ENCODE measurements at regions not wholly inside any gene's neighbourhood (a gene's known extent, or its start where the extent isn't known, plus 50 kb on each side); places are given as distances from the start of the nearest gene placed in this dataset.

DNA sequence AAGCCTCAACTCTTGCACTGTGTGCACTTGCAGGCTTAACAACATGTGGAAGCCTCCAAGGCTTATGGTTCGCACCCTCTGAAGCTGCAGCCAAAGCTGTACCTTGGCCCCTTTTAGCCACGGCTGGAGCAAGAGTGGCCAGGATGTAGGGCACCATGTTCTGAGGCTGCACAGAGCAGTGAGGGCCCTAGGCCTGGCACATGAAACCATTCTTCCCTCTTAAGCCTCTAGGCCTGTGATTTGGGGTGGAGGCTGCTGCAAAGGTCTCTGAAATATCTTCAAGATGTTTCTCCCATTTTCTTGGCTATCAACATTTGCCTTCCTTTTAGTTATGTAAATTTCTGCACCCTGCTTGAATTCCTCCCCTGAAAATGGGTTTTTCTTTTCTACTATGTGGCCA, 161.9 kb upstream of the SPATS2L start:
- no peak for DNase-seq

DNA sequence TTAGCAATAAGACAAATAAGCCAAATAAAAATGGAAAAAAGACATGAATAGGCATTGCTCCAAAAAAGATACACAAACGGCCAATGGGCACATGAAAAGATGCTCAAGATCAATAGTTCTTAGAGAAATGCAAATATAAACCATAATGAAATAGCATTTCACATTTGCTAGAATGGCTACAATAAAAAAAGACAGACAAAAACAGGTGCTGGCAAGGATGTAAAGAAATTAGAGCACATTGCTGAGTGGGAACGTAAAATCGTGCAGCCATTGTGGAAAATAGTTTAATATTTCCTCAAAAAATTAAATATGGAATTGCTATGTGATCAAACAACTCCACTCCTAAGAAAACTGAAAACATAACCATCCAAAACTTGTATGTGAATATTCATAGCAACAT, 160.0 kb upstream of the SPATS2L start:
- DNase-seq = no peak

DNA sequence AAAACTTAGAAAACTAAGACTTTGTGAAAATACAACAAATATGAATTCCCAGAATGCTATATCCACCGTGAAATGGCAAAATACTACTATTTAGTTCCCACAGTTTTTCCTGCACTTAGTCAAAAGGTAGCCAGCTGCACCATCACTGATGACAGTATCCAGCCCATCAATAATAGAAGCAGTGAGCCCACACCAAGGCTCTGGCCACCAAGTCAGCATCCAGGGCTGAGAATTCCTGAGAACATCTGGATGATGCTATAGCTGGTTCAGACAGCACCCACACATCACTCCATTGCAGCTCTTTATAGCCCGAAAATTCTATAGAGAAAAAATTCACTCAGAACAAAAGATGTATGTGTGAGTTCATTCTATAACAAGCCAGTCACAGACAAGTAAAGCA, 159.1 kb upstream of the SPATS2L start:
- no peak for DNase-seq

DNA sequence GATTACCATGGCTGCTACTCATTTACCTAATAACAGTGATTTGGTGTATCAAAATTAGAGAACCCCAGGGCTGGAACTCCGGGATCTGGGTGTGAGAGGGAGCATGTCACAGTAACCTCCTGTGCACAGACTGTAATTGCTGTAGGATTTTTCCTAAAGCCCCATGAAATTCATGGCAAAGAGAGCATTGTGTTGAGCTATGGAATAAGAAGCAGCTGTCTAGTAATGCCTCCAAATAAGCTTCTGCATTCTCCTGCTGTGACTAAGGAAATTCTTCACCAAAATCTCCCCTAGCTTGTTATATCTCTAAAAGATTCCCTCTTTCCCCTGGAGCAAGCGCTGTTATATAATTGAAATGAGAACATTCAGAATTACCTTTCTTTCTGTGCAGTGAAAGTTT, 158.1 kb upstream of the SPATS2L start:
- no peak for DNase-seq

DNA sequence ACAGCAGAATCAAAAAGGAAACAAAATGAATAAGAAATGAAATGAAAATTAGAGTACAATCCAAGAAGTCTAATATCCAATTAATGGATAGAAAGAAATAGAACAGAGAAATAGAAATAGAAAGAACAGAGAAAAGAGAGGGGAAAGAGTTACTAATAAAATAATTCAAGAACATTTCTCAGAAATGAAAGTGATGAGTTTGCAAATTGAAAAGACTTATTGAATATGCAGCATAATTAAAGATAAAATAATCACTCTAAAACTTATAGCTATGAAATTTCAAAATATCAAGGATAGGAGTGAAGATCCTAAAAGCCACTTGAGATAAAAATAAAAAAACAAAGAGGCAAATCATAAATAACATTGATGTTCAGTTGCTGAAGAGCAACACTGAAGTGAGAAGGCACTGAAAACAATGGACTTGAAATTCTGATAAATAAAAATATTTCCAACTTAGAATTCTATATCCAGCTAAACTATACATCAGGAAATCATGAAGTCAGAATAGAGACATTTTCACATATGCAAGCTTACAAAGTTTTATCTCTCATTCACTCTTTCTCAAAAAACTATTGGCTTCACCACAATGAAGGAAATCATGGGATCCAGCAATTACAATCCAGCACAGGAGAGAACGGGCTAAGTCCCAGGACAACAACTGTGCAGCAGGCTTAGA, 155.9 kb upstream of the SPATS2L start:
- no peak for DNase-seq

DNA sequence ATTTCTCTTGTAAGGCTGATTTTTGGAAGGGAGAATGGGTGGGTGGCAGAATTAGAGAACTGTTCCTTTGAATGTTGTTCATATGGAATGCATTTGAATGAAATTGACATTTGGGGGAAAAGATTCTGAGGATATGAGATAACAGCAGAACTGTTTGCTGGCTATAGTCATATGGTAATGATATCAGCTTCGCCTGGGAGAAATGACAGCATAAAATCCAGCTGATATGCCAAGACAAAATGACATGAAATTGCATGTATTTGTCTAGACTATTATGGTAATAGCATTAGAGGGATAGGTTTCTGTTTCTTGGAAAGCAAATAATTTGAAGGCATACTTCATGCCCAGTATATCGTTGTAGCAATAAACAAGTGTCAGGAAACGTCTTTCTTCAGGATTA, 150.8 kb upstream of the SPATS2L start:
- DNase-seq = no peak

DNA sequence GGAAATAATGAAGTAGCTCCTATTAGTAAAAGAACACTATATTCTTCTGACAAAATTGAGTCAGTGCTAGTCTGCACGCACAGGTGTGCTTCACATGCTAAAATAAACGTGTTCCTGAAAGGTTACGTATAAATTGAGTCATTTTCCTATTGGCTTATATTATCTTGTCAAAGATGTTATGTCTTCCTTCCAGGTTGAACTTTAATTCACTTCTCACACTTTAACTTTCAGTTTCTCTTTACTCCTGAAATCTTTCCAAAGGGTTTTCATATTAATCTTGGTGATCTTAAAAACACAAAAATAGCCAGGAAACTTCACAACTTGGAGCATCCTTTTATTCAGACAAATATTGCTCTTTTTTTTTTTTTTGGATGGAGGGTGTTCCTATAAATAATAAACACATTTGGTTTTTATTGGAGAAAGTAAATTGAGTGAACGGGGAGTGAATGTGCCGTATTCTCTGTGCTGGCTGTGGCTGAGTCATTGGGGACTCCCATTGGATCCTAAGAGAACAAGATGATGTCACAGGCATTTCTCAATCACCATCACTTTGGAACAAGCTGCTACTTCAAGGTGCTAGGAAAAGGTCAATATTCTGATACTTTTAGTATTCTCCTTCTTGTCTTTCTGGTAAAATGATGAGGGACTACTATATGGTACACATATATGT, 150.2 kb upstream of the SPATS2L start:
- DNase-seq = no peak

DNA sequence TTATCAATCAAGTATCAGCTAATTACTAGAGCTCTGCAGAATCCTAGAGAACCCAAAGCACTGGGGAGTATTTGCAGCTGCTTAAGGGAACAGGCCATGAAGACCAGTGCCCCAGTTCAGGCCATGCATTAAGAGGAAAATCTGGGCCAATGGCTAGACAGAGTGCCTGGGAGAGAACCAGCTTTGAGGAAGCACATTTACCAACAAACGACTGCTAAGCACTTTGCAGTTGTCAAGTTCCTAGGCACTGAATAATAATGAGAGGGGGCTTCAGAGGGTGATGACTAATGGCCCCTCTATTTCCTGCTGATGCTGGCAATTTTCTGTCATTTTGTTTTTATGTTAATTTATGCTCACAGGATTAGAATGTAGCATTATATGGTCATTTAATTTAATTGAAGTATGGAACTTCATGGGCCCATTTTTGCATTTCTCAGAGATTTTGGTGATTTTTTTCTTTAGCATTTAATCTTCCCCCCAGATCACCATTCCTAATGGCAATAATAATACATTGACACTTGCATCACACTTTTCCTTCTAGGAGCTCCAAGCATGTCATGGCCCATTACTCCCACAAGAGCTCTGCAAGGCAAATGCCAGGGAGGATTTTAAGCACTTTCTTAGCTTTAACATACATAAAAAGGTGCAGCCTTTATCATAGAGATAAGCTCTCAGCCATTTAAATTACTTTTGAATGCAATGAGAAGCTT, 147.7 kb upstream of the SPATS2L start:
- DNase-seq = no peak

DNA sequence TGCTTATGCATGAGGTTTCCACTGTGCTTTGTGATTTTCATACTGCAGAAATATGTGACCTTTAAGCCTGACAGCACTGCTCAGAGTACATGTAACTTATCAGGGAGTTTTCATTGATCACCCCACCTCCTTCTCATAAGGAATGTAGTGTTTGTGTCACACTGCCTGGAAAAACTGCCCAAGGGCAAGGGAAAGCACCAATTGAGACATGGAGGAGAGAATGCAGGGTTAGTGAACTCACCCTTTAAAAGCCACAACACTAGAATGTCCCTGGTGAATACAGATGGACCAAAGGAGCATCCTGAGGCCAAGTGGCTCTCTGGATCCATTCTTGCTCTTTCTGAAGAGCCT, 147.2 kb upstream of the SPATS2L start:
- DNase-seq = no peak

DNA sequence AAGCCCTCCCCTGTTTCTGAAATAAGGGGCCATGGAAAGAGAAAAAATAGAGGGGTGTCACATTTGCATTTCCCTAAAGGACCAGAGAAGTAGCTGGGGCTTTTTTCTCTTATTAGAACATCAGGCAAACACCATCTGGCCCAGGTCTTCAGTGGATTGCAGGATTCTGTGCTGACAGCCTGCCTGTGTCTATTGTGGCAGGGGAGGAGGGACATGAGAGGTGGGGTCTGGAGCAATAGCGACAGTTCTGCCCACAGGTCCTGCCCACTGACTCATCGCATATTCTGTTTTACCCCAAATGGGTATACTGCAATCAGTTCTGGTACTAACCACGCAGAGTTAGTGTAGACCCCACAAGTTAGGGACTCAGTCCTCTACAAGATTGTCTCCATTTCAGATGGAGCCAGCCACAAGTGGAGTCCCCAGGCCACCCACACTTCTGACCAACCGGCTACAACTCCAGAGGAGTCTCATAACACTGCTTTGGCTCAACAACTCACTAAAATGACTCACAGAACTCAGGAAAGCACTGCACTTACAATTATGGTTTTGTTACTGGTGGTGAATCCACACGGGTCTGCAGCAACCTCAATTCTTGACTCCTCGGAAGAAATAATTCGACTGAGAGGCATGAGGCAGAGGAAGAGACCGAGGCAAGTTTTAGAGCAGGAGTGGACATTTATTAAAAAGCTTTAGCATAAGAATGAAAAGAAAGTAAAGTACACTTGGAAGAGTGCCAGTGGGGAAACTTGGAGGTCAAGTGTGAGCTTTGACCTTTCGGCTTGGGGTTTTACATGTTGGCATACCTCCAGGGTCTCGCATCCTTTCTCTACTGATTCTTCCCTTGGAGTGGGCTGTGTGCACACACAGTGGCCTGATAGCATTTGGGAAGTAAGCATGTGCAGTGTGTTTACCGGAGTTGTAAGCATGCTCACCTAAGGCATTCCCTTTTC, 146.4 kb upstream of the SPATS2L start:
- DNase-seq = no peak

DNA sequence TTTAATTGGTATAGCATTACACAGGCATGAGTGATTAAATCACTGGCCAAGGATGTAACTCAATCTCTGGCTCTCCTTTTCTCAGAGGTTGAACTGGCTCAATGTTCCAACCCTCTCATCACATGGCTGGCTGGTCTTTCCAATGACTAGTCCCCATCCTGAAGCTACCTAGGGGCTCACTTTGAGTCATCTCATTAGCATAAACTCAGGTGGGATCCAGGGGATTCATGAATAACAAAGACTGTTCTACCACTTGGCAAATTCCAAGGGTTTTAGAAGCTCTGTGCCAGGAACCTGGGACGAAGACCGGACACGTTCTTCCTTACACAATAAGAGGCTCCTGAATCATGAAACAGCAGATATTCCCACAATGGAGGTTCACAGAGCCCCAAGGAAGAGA, 145.0 kb upstream of the SPATS2L start:
- DNase-seq = no peak

DNA sequence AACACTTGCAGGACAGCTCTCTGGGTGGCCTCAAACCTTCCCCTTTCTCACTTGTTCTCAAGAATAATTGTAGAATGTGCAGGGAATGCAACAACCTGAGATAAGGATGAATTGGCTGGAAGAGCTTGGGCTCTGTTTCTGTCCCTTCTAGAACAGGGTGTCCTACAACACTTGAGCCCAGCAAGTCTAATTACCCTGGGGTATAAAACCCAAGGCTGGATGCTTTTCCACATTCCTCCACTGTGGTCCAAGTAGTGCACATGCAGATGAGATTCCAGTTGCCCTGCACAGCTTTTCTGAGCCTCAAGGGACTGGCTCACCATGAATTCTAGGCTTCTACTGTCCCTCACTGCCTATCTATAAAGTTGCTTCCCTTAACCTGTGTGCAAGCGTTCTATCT, 140.8 kb upstream of the SPATS2L start:
- DNase-seq = no peak

DNA sequence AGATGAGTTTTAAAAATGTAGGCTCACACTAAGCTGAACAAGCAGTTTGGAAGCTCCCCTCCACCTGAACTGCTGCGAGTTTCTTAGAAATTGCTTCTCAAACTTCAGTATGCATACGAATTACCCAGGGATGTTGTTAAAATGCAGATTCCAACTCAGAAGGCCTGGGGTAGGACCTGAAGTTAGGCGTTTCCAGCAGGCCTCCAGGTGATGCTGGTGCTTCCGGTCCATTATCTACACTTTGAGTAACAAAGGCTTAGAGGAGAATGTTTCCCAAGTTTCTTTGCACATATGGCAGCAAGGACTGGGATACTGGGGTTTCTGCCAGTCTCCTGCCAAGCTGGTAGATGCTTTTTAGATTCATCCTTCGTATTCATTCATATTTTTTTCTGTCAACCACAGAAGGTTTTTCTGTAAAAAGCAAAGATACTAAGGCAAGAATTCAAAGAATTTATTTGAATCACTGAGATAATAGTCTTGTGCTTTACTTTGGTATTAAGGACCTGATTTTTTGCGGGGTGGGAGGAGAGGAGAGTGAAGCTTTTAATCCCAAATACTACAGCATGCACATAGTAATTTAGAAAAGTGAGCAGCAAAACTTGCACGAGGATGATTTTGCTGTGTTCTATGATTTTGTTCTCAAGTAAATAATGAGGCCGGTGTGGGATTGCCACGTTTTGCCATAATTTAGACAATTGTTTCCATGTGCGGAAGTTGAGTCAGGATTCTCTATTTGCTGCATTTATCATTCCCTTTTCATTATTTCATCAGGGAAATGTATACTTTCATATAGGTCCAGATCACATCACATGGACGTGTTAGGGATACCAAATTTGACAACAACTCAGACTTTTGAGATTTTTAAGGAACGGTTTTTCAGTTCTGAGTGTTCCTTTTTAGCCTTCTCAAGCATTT, 137.6 kb upstream of the SPATS2L start:
- DNase-seq = no peak

DNA sequence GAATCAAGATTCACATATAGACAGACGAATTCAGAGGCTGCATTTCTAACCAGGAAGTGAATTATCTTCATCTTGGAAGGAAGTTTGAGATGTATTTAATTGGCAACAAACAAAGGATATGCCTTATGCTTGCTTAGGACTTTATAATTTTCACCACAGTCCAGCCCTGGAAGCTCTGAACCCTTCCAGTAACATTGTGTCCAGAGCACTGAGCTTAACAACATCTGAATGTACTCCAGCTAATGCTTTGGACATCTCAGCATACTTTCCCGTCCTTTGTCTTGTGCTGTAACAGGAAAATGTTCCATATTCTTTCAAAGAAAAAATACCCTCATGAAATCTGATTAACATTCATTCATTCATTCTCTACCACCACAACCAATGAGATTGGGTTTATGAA, 136.3 kb upstream of the SPATS2L start:
- no peak for DNase-seq

DNA sequence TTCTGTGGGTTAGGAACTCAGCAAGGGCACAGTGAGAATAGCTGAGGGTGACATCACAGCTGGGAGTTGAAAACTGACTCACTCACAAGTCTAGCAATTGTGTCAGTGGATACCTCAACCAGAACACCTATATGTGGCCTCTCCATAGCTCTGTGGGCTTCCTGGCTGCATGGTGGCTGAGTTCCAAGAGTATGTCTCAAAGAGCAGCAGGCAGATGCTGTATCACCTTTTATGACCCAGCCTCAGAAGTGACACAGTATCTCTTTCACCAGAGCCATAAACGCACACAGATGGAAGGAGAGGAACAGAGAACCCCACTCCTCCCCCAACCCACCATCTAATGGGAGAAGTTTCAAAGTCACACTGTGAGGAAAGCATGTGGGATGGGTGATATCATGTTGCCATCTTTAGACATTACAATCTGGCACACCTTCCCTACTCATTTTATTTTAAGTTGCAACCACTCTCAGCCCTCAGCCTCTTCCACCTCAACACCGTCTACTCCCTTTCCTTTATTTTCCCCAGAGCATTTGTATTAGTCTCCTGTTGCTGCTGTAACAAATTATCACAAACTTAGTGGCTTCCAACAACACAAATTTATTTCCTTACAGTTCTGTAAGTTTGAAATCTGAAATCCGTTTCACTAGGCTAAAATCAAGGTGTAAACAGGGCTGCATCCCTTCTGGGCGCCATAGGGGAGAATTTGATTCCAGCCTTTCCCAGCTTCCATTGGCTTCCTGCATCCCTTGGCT, 134.6 kb upstream of the SPATS2L start:
- DNase-seq = no peak

DNA sequence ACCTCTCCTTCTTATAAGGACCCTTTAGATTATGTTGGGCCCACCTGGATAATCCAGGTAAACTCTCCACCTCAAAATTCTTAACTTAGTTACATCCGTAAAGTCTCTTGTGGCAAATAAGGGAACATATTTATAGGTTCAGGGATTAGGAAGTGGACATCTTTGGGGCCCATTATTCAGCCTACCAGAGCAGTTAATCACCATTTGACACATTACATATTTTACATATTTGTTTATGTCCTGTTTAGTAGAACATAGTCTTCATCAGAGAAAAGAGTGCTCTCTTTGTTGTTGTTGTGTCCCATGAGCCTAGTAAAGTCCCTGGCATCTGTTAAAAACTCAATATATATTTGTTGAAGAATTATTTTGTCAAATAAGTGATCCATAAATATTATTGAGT, 134.0 kb upstream of the SPATS2L start:
- DNase-seq = no peak

DNA sequence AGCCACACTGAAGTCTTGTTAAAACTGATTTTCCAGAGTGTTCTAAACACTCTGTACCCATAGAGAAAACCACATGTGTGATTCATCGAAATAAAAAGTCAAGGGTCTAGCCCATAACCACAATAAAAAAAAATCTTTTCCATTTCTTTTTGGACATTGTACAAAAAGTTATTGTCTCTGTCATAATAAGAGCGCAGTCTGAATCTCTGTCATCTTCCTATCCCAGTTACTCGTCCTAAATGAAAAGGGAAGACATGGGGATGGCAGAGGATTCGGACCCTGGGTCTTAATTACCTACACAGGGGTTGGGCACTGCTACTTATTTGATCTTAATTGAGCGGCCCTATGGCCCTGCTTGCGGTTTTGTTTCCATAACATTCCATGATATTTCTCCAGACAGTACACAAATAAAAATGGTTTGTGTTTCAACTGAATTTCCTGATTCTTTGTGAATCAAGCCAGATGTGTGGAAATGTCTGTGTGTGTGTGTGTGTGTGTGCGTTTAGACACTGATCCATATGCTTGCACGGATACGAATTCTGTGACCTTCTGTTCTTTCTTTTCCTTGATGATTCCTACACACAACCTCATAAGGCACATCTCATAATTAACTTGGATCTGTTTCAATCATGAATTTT, 133.4 kb upstream of the SPATS2L start:
- DNase-seq = no peak

DNA sequence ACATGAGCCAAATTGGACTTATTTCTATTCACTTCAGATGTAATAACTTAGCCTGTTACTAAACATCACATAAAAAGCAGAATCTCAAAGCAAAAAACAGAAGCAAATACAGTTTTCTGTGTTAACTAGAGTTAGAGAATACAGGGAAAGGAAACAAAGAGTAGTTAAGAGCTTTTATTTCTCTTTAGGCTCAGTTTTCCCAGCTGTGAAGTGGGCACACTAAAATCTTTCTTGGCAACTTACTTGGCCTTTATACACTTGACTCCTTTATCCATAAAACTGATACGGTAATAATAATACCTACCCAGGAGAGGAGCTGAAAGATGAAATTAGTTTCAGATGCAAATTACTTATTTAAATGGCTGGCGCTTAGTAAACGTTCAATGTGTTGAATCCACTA, 132.8 kb upstream of the SPATS2L start:
- no peak for DNase-seq

DNA sequence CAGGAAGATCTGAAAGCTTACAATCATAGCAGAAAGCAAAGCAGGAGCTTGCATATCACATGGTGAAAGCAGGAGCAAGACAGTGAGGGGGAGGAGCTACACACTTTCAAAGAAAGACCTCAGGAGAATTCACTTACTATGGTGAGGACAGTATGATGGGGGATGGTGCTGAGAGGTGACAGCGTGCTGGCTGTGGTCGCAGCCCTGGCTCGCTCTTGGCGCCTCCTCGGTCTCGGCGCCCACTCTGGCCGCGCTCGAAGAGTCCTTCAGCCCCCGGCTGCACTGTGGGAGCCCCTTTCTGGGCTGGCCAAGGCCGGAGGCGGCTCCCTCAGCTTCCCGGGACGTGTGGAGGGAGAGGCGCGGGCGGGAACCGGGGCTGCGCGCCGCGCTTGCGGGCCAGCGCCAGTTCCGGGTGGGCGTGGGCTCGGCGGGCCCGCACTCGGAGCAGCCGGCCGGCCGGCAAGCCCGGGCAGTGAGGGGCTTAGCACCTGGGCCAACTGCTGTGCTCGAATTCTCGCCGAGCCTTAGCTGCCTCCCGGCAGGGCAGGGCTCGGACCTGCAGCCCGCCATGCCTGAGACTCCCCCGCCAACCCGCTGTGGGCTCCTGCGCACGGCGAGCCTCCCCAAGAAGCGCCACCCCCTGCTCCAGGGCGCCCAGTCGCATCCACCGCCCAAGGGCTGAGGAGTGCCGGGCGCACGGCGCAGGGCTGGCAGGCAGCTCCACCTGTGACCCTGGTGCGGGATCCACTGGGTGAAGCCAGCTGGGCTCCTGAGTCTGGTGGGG, 131.9 kb upstream of the SPATS2L start:
- no peak for DNase-seq

Data from GDM1 (cell line).